ENCODE measurements at regions not wholly inside any gene's neighbourhood (a gene's known extent, or its start where the extent isn't known, plus 50 kb on each side); places are given as distances from the start of the nearest gene placed in this dataset.

- no TSS peak for BruUV-seq (replicated peaks)
- CTCF ChIA-PET, result no interaction called here
- TF ChIP-seq SIN3A (IDR thresholded peaks at IDR 0.05; ENCODE audit: borderline replicate concordance, insufficient read depth, low read depth, low read length) (no peak), TCF7L2 (IDR thresholded peaks at IDR 0.05; ENCODE audit: low read depth, low read length) (no peak), POLR2AphosphoS5 (IDR thresholded peaks at IDR 0.05; ENCODE audit: low read depth, low read length) (no peak), REST (IDR thresholded peaks at IDR 0.05; ENCODE audit: insufficient read depth in 1 of 2, low read depth in 2 of 2, low read length in 1 of 2) (no peak), CTCF (IDR thresholded peaks at IDR 0.05) (no peak)
- Histone ChIP-seq H3K27ac (ENCODE audit: low read length) (no peak overlapping the region), H3K9me3 (ENCODE audit: control insufficient read depth, insufficient read depth, low read depth, low read length) (peaks cover 20% of the 10 kb centered on the region; the same call in 1 of the 2 replicates), H3K4me1 (ENCODE audit: control insufficient read depth, insufficient read depth, low read length) (no peaks in the 10 kb centered on the region), H3K36me3 (ENCODE audit: control insufficient read depth, insufficient read depth, low read length) (no peaks in the 10 kb centered on the region), H3K27me3 (ENCODE audit: control insufficient read depth, insufficient read depth, low read length) (no peaks in the 10 kb centered on the region), H3K4me3 (ENCODE audit: low read depth in 2 of 2, low read length in 2 of 2) (no peak overlapping the region)
- ATAC-seq (no peak), DNase-seq (ENCODE audit: low read depth, low spot score) (no peak)
- POLR2A ChIA-PET, result no interaction called here
- intact Hi-C loops (cut with micrococcal nuclease; ENCODE audit: unreplicated experiment) (no loop called here), in situ Hi-C loops (cut with HindIII; ENCODE audit: low pct_unique_long_range_greater_than_20kb, low sequenced_read_pairs) (no loop called here)
Measured at GRCh38 chr6:145506565-145506964, 228.8 kb downstream of the EPM2A start.

- ChIA-PET CTCF (no interaction called here), POLR2A (no interaction called here)
Measured at GRCh38 chr6:145507239-145507638, 228.1 kb downstream of the EPM2A start.

More at GRCh38 chr6:145507239-145507638, 228.1 kb downstream of the EPM2A start:
- Histone ChIP-seq H3K4me1 (ENCODE audit: control insufficient read depth, insufficient read depth, low read length) (no peaks in the 10 kb centered on the region), H3K27me3 (ENCODE audit: control insufficient read depth, insufficient read depth, low read length) (no peaks in the 10 kb centered on the region), H3K36me3 (ENCODE audit: control insufficient read depth, insufficient read depth, low read length) (no peaks in the 10 kb centered on the region), H3K27ac (ENCODE audit: low read length) (no peak overlapping the region), H3K4me3 (ENCODE audit: low read depth in 2 of 2, low read length in 2 of 2) (no peak overlapping the region), H3K9me3 (ENCODE audit: control insufficient read depth, insufficient read depth, low read depth, low read length) (peaks cover 20% of the 10 kb centered on the region; the same call in 1 of the 2 replicates)
- ATAC-seq (no peak), DNase-seq (ENCODE audit: low read depth, low spot score) (no peak)
- BruUV-seq (replicated peaks), result no TSS peak
- in situ Hi-C loops (cut with HindIII; ENCODE audit: low pct_unique_long_range_greater_than_20kb, low sequenced_read_pairs) (no loop called here), intact Hi-C loops (cut with micrococcal nuclease; ENCODE audit: unreplicated experiment) (no loop called here)
- TF ChIP-seq CTCF (IDR thresholded peaks at IDR 0.05), result no peak
- TF ChIP-seq TCF7L2 (IDR thresholded peaks at IDR 0.05; ENCODE audit: low read depth, low read length), result no peak
- no peak for TF ChIP-seq SIN3A (IDR thresholded peaks at IDR 0.05; ENCODE audit: borderline replicate concordance, insufficient read depth, low read depth, low read length)
- no peak for TF ChIP-seq REST (IDR thresholded peaks at IDR 0.05; ENCODE audit: insufficient read depth in 1 of 2, low read depth in 2 of 2, low read length in 1 of 2)
- no peak for TF ChIP-seq POLR2AphosphoS5 (IDR thresholded peaks at IDR 0.05; ENCODE audit: low read depth, low read length)
